ENCODE measurements at regions not wholly inside any gene's neighbourhood (a gene's known extent, or its start where the extent isn't known, plus 50 kb on each side); places are given as distances from the start of the nearest gene placed in this dataset.
A peak's percentile ranks its signal among the peaks of the same experiment; 100 is the strongest.
"Not testable (repeated sequence)": the region's sequence is repeated elsewhere in the genome, so short reads cannot be mapped to it uniquely, and the experiment has no call there.

DNA sequence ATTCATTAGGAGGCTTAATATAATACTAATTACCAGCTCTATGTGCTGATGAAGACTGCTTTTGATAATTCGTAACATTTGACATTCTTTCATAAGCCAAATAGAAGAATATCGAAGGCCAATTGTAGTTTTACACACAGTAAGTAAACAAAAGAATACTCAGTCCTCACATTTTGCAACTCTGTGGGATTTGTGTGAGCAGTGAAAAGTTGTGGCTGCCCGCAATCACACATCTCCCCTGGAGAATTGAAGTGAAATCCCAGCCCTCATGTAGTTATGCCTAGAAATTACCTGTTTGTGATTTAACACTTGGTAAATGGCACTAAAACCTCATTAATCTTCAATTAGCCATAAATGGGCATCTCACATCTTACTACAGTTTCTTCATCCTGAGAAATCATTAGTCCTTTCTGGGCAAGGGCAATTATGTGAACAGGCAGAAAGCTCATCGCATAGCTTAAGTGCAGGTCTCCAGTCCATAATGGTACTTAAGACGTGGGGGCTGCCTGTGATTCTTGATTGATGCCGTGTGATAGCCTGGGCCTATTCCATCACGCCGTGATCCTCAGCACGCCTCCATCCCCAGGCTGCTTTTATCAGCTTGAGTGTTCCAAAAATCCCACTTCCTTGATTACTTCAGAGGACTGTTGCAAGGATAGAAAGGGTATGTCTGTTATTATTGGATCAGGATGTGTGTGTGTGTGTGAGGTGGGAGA is 97.9 kb upstream of the METTL14 start:
- CTCF ChIA-PET = no interaction called here
- Mint-ChIP-seq H3K36me3 (ENCODE audit: insufficient read depth, unreplicated experiment) (peaks cover 9% of the 10 kb centered on the region), H3K27me3 (ENCODE audit: unreplicated experiment) (no peaks in the 10 kb centered on the region), H3K4me3 (ENCODE audit: low read depth, unreplicated experiment) (no peak overlapping the region), H3K9me3 (ENCODE audit: low read depth, unreplicated experiment) (no peaks in the 10 kb centered on the region), H3K4me1 (ENCODE audit: low read depth, unreplicated experiment) (peaks cover 21% of the 10 kb centered on the region), H3K27ac (ENCODE audit: unreplicated experiment) (no peak overlapping the region)
- no peak for DNase-seq
- BruUV-seq (replicated peaks) = no TSS peak
- intact Hi-C loops (cut with micrococcal nuclease; ENCODE audit: unreplicated experiment) = no loop called here
- no peak for TF ChIP-seq CTCF (IDR thresholded peaks at IDR 0.05; ENCODE audit: unreplicated experiment)

GRCh38 chr4:118587946-118588345 is 97.2 kb upstream of the METTL14 start:
- Mint-ChIP-seq H3K9me3 (ENCODE audit: low read depth, unreplicated experiment) (no peaks in the 10 kb centered on the region), H3K36me3 (ENCODE audit: insufficient read depth, unreplicated experiment) (peaks cover 9% of the 10 kb centered on the region), H3K27ac (ENCODE audit: unreplicated experiment) (no peak overlapping the region), H3K4me3 (ENCODE audit: low read depth, unreplicated experiment) (no peak overlapping the region), H3K27me3 (ENCODE audit: unreplicated experiment) (no peaks in the 10 kb centered on the region), H3K4me1 (ENCODE audit: low read depth, unreplicated experiment) (peaks cover 21% of the 10 kb centered on the region)
- intact Hi-C loops (cut with micrococcal nuclease; ENCODE audit: unreplicated experiment) = no loop called here
- no TSS peak for BruUV-seq (replicated peaks)
- no peak for DNase-seq
- TF ChIP-seq CTCF (IDR thresholded peaks at IDR 0.05; ENCODE audit: unreplicated experiment) = no peak
- CTCF ChIA-PET = no interaction called here

DNA sequence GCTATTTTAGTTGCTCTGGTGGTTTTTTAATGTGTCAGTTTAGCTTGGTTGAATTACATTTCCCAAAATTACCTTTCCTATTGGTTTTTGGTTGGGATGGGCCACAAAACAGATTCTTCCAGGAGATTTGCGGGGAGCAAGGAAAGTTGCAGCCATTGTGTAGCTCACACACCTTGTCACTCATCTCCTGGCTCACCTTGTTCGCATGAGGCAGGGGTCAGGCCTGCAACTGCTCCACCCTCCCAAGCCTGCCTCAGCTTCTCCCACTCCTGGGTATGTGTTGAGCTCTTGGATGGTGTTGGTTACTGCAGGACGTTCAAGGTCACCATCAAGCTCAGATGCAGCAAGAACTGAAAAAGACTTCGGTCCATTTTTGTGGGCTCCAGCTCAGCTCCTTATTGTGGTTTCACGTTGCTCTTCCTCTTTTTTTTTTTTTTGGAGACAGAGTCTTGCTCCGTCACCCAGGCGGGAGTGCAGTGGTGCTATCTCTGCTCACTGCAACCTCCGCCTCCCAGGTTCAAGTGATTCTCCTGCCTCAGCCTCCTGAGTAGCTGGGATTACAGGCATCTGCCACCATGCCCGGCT is 95.6 kb upstream of the METTL14 start:
- peaks cover 9% of the 10 kb centered on the region for H3K36me3 Mint-ChIP-seq (ENCODE audit: insufficient read depth, unreplicated experiment)
- H3K27ac Mint-ChIP-seq (ENCODE audit: unreplicated experiment) = no peak overlapping the region
- no peak for TF ChIP-seq CTCF (IDR thresholded peaks at IDR 0.05; ENCODE audit: unreplicated experiment)
- CTCF ChIA-PET = no interaction called here
- no peak overlapping the region for H3K4me3 Mint-ChIP-seq (ENCODE audit: low read depth, unreplicated experiment)
- BruUV-seq (replicated peaks) = no TSS peak
- H3K9me3 Mint-ChIP-seq (ENCODE audit: low read depth, unreplicated experiment) = no peaks in the 10 kb centered on the region
- no peak for DNase-seq
- intact Hi-C loops (cut with micrococcal nuclease; ENCODE audit: unreplicated experiment) = no loop called here
- no peaks in the 10 kb centered on the region for H3K27me3 Mint-ChIP-seq (ENCODE audit: unreplicated experiment)
- H3K4me1 Mint-ChIP-seq (ENCODE audit: low read depth, unreplicated experiment) = peaks cover 21% of the 10 kb centered on the region

GRCh38 chr4:118591339-118592046 is 93.7 kb upstream of the METTL14 start:
- H3K4me1 Mint-ChIP-seq (ENCODE audit: low read depth, unreplicated experiment); CTCF ChIA-PET; H3K27me3 Mint-ChIP-seq (ENCODE audit: unreplicated experiment); intact Hi-C loops (cut with micrococcal nuclease; ENCODE audit: unreplicated experiment); H3K9me3 Mint-ChIP-seq (ENCODE audit: low read depth, unreplicated experiment); H3K36me3 Mint-ChIP-seq (ENCODE audit: insufficient read depth, unreplicated experiment): not testable (repeated sequence)
- DNase-seq = peak; percentile 90
- TSS peak; percentile 64 for BruUV-seq (replicated peaks)
- H3K27ac Mint-ChIP-seq (ENCODE audit: unreplicated experiment) = peak overlapping the region; percentile 95
- H3K4me3 Mint-ChIP-seq (ENCODE audit: low read depth, unreplicated experiment) = peak overlapping the region; percentile 68

- H3K9me3 Mint-ChIP-seq (ENCODE audit: low read depth, unreplicated experiment); CTCF ChIA-PET; intact Hi-C loops (cut with micrococcal nuclease; ENCODE audit: unreplicated experiment); H3K36me3 Mint-ChIP-seq (ENCODE audit: insufficient read depth, unreplicated experiment); BruUV-seq (replicated peaks); H3K27me3 Mint-ChIP-seq (ENCODE audit: unreplicated experiment); H3K4me3 Mint-ChIP-seq (ENCODE audit: low read depth, unreplicated experiment); DNase-seq; H3K27ac Mint-ChIP-seq (ENCODE audit: unreplicated experiment); H3K4me1 Mint-ChIP-seq (ENCODE audit: low read depth, unreplicated experiment): not testable (repeated sequence)
Measured at GRCh38 chr4:118592289-118592688, 92.9 kb upstream of the METTL14 start.

DNA sequence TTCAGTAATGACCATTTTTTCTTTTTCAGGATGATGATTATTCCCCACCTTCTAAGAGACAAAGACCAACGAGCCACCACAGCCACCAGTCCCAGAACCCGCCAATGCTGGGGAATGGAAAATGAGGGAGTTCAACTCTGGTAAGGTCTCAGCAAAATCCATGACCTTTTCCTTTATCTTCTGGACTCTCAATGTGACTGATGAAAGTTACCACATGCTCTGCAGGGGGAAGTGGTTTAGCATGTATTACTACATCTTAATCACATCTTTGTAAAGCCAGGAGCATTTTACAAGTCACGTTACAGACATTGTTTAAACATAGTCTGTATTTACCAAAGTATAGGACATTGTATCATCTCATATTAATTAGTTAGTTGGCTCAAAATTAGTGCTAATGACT is 89.3 kb upstream of the METTL14 start:
- peaks cover 19% of the 10 kb centered on the region for H3K36me3 Mint-ChIP-seq (ENCODE audit: insufficient read depth, unreplicated experiment)
- DNase-seq; BruUV-seq (replicated peaks); H3K4me1 Mint-ChIP-seq (ENCODE audit: low read depth, unreplicated experiment); H3K27ac Mint-ChIP-seq (ENCODE audit: unreplicated experiment); H3K4me3 Mint-ChIP-seq (ENCODE audit: low read depth, unreplicated experiment); CTCF ChIA-PET; H3K9me3 Mint-ChIP-seq (ENCODE audit: low read depth, unreplicated experiment); H3K27me3 Mint-ChIP-seq (ENCODE audit: unreplicated experiment); intact Hi-C loops (cut with micrococcal nuclease; ENCODE audit: unreplicated experiment): not testable (repeated sequence)

DNA sequence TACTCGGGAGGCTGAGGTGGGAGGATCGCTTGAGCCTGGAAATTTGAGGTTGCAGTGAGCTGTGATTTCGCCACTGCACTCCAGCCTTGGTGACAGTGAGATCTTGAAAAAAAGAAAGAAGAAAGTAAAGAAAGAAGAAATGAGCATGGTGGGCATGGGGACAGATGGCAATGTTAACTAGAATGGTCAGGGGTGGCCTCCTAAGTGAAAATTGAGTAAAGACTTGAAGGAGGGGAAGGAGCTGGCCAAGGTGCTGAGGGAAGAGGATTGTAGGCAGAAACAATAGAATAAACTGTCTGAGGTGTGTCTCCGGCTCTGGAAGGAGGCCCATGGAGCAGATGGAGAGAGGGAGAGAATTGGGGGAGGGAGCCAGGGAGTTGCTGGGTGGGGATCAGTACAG is 60.1 kb upstream of the METTL14 start:
- intact Hi-C loops (cut with micrococcal nuclease; ENCODE audit: unreplicated experiment); H3K4me3 Mint-ChIP-seq (ENCODE audit: low read depth, unreplicated experiment); BruUV-seq (replicated peaks); H3K9me3 Mint-ChIP-seq (ENCODE audit: low read depth, unreplicated experiment); H3K4me1 Mint-ChIP-seq (ENCODE audit: low read depth, unreplicated experiment); H3K27ac Mint-ChIP-seq (ENCODE audit: unreplicated experiment); H3K36me3 Mint-ChIP-seq (ENCODE audit: insufficient read depth, unreplicated experiment); DNase-seq; H3K27me3 Mint-ChIP-seq (ENCODE audit: unreplicated experiment); CTCF ChIA-PET: not testable (repeated sequence)

Data from Calu3 (cell line).